Spleen (tissue), 7 donors: ENCODE measurements at regions not wholly inside any gene's neighbourhood (a gene's known extent, or its start where the extent isn't known, plus 50 kb on each side); places are given as distances from the start of the nearest gene placed in this dataset.

Source experiments
- CTCF ChIP-seq, 11 experiments: fragments of 200-600 bp in 7 of 11; fragments of 450-650 bp in 4 of 11; sonication (generic) in 4 of 11; IDR thresholded peaks in 8 of 11; conservative IDR thresholded peaks in 3 of 11; 1 replicate in 7 of 11; 2 replicates in 4 of 11; pipeline versions ENCODE4 v1.4.0 to v1.8.0; 2016 to 2021; ENCODE audit warnings: antibody characterized with exemption in 11 of 11, inconsistent platforms in 4 of 11, mild to moderate bottlenecking in 1 of 11
- POLR2A ChIP-seq, 3 donors: fragments of 450-650 bp; IDR thresholded peaks; one replicate each; pipeline ENCODE4 v1.5.1; 2017; ENCODE audit warnings: antibody characterized with exemption in 3 of 3, mild to moderate bottlenecking in 1 of 3
- POLR2AphosphoS5 ChIP-seq, 3 donors: sonication (generic); formaldehyde crosslinking; IDR thresholded peaks; one replicate each; pipeline ENCODE4 v1.5.1; 2017; ENCODE audit warnings: antibody characterized with exemption in 3 of 3
- donor health status: DM: no; HTN: no; CAD: no; lungs with moderate emphysema.
- donor health status: DM: no; HTN: no; CAD: no.
- donor health status: DM: no; HTN: no; CAD: no.

GRCh38 chr9:27985714-27986113 lies 412.4 kb upstream of the C9orf72 start:
- TF ChIP-seq CTCF (IDR thresholded peaks at IDR 0.05 in 8 of 11, conservative IDR thresholded peaks at IDR 0.05 in 3 of 11), result no peak
- no peak for TF ChIP-seq POLR2A (IDR thresholded peaks at IDR 0.05)
- no peak for TF ChIP-seq POLR2AphosphoS5 (IDR thresholded peaks at IDR 0.05)
